Lung microvascular endothelial cell (primary cell): ENCODE measurements at regions not wholly inside any gene's neighbourhood (a gene's known extent, or its start where the extent isn't known, plus 50 kb on each side); places are given as distances from the start of the nearest gene placed in this dataset.

ENCODE experiments used
- DNase-seq, 2 donors: peaks; one replicate each; pipeline versions ENCODE4 v3.0.0 to v3.0.0-alpha.2; 2010; ENCODE audit warnings: low read depth in 2 of 2

GRCh38 chr15:25051399-25052154 is 96.8 kb downstream of the SNRPN start:
- DNase-seq: no peak

- no peak for DNase-seq
Measured at GRCh38 chr15:25052191-25052999, 97.6 kb downstream of the SNRPN start.

- no peak for DNase-seq
Measured at GRCh38 chr15:25053000-25053815, 98.4 kb downstream of the SNRPN start.

- no peak for DNase-seq
Measured at GRCh38 chr15:25054329-25054728, 99.5 kb downstream of the SNRPN start.

GRCh38 chr15:25054943-25055342 is 100.2 kb downstream of the SNRPN start:
- no peak for DNase-seq

GRCh38 chr15:25055356-25056068 is 100.7 kb downstream of the SNRPN start:
- no peak for DNase-seq

GRCh38 chr15:25056484-25057425 is 102.0 kb downstream of the SNRPN start:
- no peak for DNase-seq

- DNase-seq: no peak
Measured at GRCh38 chr15:25057574-25057973, 102.8 kb downstream of the SNRPN start.

GRCh38 chr15:25058080-25058785 is 103.4 kb downstream of the SNRPN start:
- no peak for DNase-seq

- no peak for DNase-seq
Measured at GRCh38 chr15:25059698-25060471, 105.1 kb downstream of the SNRPN start.

GRCh38 chr15:25060472-25060803 is 105.7 kb downstream of the SNRPN start:
- DNase-seq: no peak

- DNase-seq: no peak
Measured at GRCh38 chr15:25060996-25061620, 106.3 kb downstream of the SNRPN start.

GRCh38 chr15:25061808-25062550 is 107.2 kb downstream of the SNRPN start:
- no peak for DNase-seq

GRCh38 chr15:25062551-25063430 is 108.0 kb downstream of the SNRPN start:
- no peak for DNase-seq

- no peak for DNase-seq
Measured at GRCh38 chr15:25065286-25065685, 110.5 kb downstream of the SNRPN start.

- DNase-seq: no peak
Measured at GRCh38 chr15:25065876-25066275, 111.1 kb downstream of the SNRPN start.

- DNase-seq: no peak
Measured at GRCh38 chr15:25066708-25067107, 111.9 kb downstream of the SNRPN start.
